Naive thymus-derived CD4-positive, alpha-beta T cell (primary cell): ENCODE measurements at regions not wholly inside any gene's neighbourhood (a gene's known extent, or its start where the extent isn't known, plus 50 kb on each side); places are given as distances from the start of the nearest gene placed in this dataset.

ENCODE experiments used
- ATAC-seq: fragments of 150-1000 bp; cut with Tn5 transposase; 2 replicates; pipeline ENCODE4 v1.10.0; 2021; ENCODE audit warnings: mild to moderate bottlenecking, moderate library complexity
- CTCF ChIA-PET: fragments of 350-600 bp; sonication (Branson Sonifier 250); formaldehyde crosslinking; loops from one replicate; lab custom pipeline; 2021; ENCODE audit warnings: antibody characterized with exemption; lab: Charles Lee
- POLR2A ChIA-PET: fragments of 350-600 bp; sonication (Branson Sonifier 250); formaldehyde crosslinking; loops from one replicate; lab custom pipeline; 2021; ENCODE audit warnings: antibody characterized with exemption, inconsistent platforms; lab: Charles Lee
- DNase-seq, 9 donors: peaks; one replicate each; pipeline versions ENCODE4 v3.0.0 to v3.0.0-alpha.2; 2020 to 2022; ENCODE audit warnings: mixed read lengths in 1 of 9
- H3K27ac ChIP-seq: one replicate; pipeline ENCODE4 v1.7.0; 2013; ENCODE audit warnings: mild to moderate bottlenecking, low read depth, low read length, moderate library complexity
- H3K27me3 ChIP-seq, 2 donors: one replicate each; pipeline ENCODE4 v1.7.0; 2013; ENCODE audit warnings: low read length in 2 of 2, mild to moderate bottlenecking in 2 of 2, moderate library complexity in 2 of 2; ENCODE audit not compliant: control insufficient read depth in 2 of 2, insufficient read depth in 2 of 2
- H3K36me3 ChIP-seq, 3 experiments: 1 replicate in 2 of 3; 2 replicates in 1 of 3; pipeline ENCODE4 v1.7.0; 2013; ENCODE audit warnings: low read length in 3 of 3, mild to moderate bottlenecking in 3 of 3, moderate library complexity in 1 of 3; ENCODE audit not compliant: insufficient read depth in 3 of 3, control insufficient read depth in 2 of 3
- H3K4me1 ChIP-seq, 2 donors: one replicate each; pipeline ENCODE4 v1.7.0; 2013; ENCODE audit warnings: low read length in 2 of 2, mild to moderate bottlenecking in 2 of 2, moderate library complexity in 1 of 2; ENCODE audit not compliant: control insufficient read depth in 2 of 2, insufficient read depth in 2 of 2
- H3K4me3 ChIP-seq: 2 replicates; pipeline ENCODE4 v1.7.0; 2013; ENCODE audit warnings: mild to moderate bottlenecking, low read length
- H3K9me3 ChIP-seq, 3 experiments: 1 replicate in 2 of 3; 2 replicates in 1 of 3; pipeline ENCODE4 v1.7.0; 2013; ENCODE audit warnings: low read length in 3 of 3; ENCODE audit not compliant: control insufficient read depth in 2 of 3
- H3K27ac Mint-ChIP-seq, 9 donors: one replicate each; pipeline ENCODE4 v1.8.0; 2020 to 2022; ENCODE audit warnings: mixed read lengths in 9 of 9, mild to moderate bottlenecking in 8 of 9, moderate library complexity in 5 of 9, inconsistent platforms in 2 of 9
- H3K27me3 Mint-ChIP-seq, 5 donors: one replicate each; pipeline ENCODE4 v1.8.0; 2021 to 2022; ENCODE audit warnings: mixed read lengths in 5 of 5, mild to moderate bottlenecking in 1 of 5
- H3K36me3 Mint-ChIP-seq, 5 donors: one replicate each; pipeline ENCODE4 v1.8.0; 2020 to 2022; ENCODE audit warnings: mixed read lengths in 5 of 5, mild to moderate bottlenecking in 3 of 5, inconsistent platforms in 1 of 5
- H3K4me1 Mint-ChIP-seq, 7 donors: one replicate each; pipeline ENCODE4 v1.8.0; 2020 to 2022; ENCODE audit warnings: mixed read lengths in 7 of 7, mild to moderate bottlenecking in 3 of 7, inconsistent platforms in 1 of 7
- H3K4me3 Mint-ChIP-seq, 10 donors: one replicate each; pipeline ENCODE4 v1.8.0; 2020 to 2022; ENCODE audit warnings: mild to moderate bottlenecking in 10 of 10, mixed read lengths in 10 of 10, moderate library complexity in 6 of 10, inconsistent platforms in 2 of 10
- H3K9me3 Mint-ChIP-seq, 11 donors: one replicate each; pipeline ENCODE4 v1.8.0; 2020 to 2022; ENCODE audit warnings: mixed read lengths in 11 of 11, mild to moderate bottlenecking in 4 of 11, inconsistent platforms in 1 of 11, moderate library complexity in 1 of 11
- intact Hi-C, 2 donors: fragments of 100-400 bp; cut with micrococcal nuclease; formaldehyde crosslinking; loops; one replicate each; pipeline ENCODE4 v1.15.1; 2023

DNA sequence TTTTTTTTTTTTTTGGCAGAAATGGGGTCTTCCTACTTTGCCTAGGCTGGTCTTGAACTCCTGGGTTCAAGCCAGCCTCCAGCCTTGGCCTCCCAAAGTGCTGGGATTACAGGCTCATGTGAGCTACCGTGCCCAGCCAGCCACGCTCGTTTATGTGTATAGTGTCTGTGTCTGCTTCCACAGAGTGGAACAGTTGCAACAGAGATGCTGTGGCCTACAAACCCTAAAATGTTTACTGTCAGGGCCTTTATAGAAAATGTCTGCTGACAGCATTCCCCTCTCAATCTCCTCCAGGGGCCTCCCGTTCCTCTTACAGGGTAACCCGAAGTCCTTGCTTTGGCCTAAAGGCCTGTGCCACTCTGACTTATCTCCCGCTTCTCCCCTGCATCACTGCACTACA, 87.6 kb upstream of the LEP start:
- CTCF ChIA-PET: interaction anchor here (1.3 kb wide), 1 partner anchor 17 kb away, joined by 4 read pairs; no protein-coding TSS in a partner anchor
- H3K27me3 Mint-ChIP-seq: peaks cover 0 to 45% (median 28%) of the 10 kb centered on the region in 5 donors

GRCh38 chr7:128154504-128154903, 86.6 kb upstream of the LEP start:
- peaks cover 0 to 4% (median 0%) of the 10 kb centered on the region in 5 donors for H3K36me3 Mint-ChIP-seq
- intact Hi-C loops: no loop called here
- Histone ChIP-seq H3K36me3 (no peaks in the 10 kb centered on the region), H3K4me3 (no peak overlapping the region), H3K27me3 (peaks cover 0 to 4% of the 10 kb centered on the region in 2 donors), H3K9me3 (no peaks in the 10 kb centered on the region), H3K27ac (no peak overlapping the region), H3K4me1 (no peaks in the 10 kb centered on the region)
- ChIA-PET POLR2A (no interaction called here), CTCF (no interaction called here)
- H3K9me3 Mint-ChIP-seq: peaks cover 0 to 1% (median 0%) of the 10 kb centered on the region in 11 donors
- DNase-seq (no peak), ATAC-seq (no peak)
- H3K4me3 Mint-ChIP-seq: no peak overlapping the region
- peaks cover 0 to 40% (median 25%) of the 10 kb centered on the region in 5 donors for H3K27me3 Mint-ChIP-seq
- peak overlapping the region in 1 of 9 donors; percentile 43 for H3K27ac Mint-ChIP-seq
- H3K4me1 Mint-ChIP-seq: peaks cover 0 to 3% (median 0%) of the 10 kb centered on the region in 7 donors

More for the DNA sequence above, 87.6 kb upstream of the LEP start:
- H3K36me3 ChIP-seq: no peaks in the 10 kb centered on the region
- H3K4me1 Mint-ChIP-seq: peaks cover 0 to 4% (median 0%) of the 10 kb centered on the region in 7 donors
- H3K9me3 ChIP-seq: no peaks in the 10 kb centered on the region
- DNase-seq (no peak), ATAC-seq (no peak)
- H3K9me3 Mint-ChIP-seq: no peaks in the 10 kb centered on the region
- H3K27ac Mint-ChIP-seq: no peak overlapping the region
- intact Hi-C loops: no loop called here
- H3K4me1 ChIP-seq: no peaks in the 10 kb centered on the region
- H3K4me3 ChIP-seq: no peak overlapping the region
- H3K36me3 Mint-ChIP-seq: no peaks in the 10 kb centered on the region
- no peak overlapping the region for H3K4me3 Mint-ChIP-seq
- peaks cover 0 to 4% of the 10 kb centered on the region in 2 donors for H3K27me3 ChIP-seq
- POLR2A ChIA-PET: no interaction called here
- H3K27ac ChIP-seq: no peak overlapping the region

- POLR2A ChIA-PET: no interaction called here
- H3K9me3 ChIP-seq: no peaks in the 10 kb centered on the region
Observed at GRCh38 chr7:128155100-128155740, 85.9 kb upstream of the LEP start.

DNA sequence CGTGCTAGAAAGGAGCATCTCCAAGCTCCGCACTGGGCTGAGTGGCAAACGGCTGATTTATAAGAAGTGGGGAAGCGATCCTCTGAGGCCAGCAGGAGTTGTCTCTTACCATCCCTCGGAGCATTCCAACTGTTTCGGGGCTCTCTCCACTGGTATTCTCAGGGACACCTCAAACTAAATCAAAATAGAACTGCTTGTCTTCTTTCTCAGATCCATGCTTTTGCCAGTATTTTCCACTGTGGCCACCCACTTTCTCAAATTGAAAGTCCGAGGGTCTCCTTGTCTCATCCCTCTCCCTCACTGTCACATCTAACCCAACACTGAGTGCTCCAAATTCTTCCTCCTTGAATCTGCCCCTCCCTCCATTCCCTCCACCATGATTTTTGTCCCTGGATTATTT, 83.2 kb upstream of the LEP start:
- Mint-ChIP-seq H3K27me3 (peaks cover 17 to 39% (median 19%) of the 10 kb centered on the region in 5 donors), H3K4me3 (no peak overlapping the region), H3K27ac (no peak overlapping the region), H3K36me3 (peaks cover 0 to 4% (median 0%) of the 10 kb centered on the region in 5 donors), H3K4me1 (no peaks in the 10 kb centered on the region), H3K9me3 (peaks cover 0 to 1% (median 0%) of the 10 kb centered on the region in 11 donors)
- DNase-seq (no peak), ATAC-seq (no peak)
- Histone ChIP-seq H3K4me1 (no peaks in the 10 kb centered on the region), H3K27ac (no peak overlapping the region), H3K27me3 (peaks cover 0 to under 1% of the 10 kb centered on the region in 2 donors), H3K4me3 (no peak overlapping the region), H3K36me3 (no peaks in the 10 kb centered on the region), H3K9me3 (no peaks in the 10 kb centered on the region)
- ChIA-PET POLR2A (no interaction called here), CTCF (no interaction called here)
- intact Hi-C loops: no loop called here

More at GRCh38 chr7:128155100-128155740, 85.9 kb upstream of the LEP start:
- H3K27ac Mint-ChIP-seq: no peak overlapping the region
- Histone ChIP-seq H3K4me3 (no peak overlapping the region), H3K27ac (no peak overlapping the region), H3K36me3 (no peaks in the 10 kb centered on the region), H3K4me1 (no peaks in the 10 kb centered on the region), H3K27me3 (peaks cover 0 to 4% of the 10 kb centered on the region in 2 donors)
- peaks cover 0 to 41% (median 24%) of the 10 kb centered on the region in 5 donors for H3K27me3 Mint-ChIP-seq
- H3K36me3 Mint-ChIP-seq: peaks cover 0 to 4% (median 0%) of the 10 kb centered on the region in 5 donors
- CTCF ChIA-PET: no interaction called here
- H3K4me3 Mint-ChIP-seq: no peak overlapping the region
- DNase-seq (no peak), ATAC-seq (peak; percentile 61)
- intact Hi-C loops: no loop called here
- H3K9me3 Mint-ChIP-seq: peaks cover 0 to 1% (median 0%) of the 10 kb centered on the region in 11 donors
- H3K4me1 Mint-ChIP-seq: peaks cover 0 to 3% (median 0%) of the 10 kb centered on the region in 7 donors

DNA sequence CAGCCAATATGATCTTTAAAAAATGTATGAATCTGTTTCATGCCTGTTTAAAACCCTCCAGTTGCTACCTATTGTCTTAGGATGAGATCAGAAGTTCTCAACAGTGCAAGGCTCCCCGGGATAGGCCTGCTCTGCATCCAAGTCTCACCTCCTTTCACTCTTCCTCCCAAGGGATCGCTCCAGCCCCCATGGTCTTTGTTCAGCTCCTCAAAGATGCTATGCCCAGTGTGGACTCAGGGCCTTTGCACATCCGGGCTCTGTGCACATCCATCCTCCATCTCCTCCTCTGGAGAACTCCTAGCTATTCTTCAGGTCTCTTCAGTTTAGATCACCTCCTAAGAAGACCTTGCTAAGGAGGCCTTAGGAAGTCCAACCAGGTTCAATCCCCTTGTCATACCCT, 82.7 kb upstream of the LEP start:
- intact Hi-C loops: no loop called here
- ChIA-PET POLR2A (no interaction called here), CTCF (no interaction called here)
- no peak overlapping the region for H3K27ac Mint-ChIP-seq
- Histone ChIP-seq H3K36me3 (no peaks in the 10 kb centered on the region), H3K4me1 (no peaks in the 10 kb centered on the region), H3K9me3 (no peaks in the 10 kb centered on the region), H3K4me3 (no peak overlapping the region), H3K27me3 (peaks cover 3% of the 10 kb centered on the region in 2 donors), H3K27ac (no peak overlapping the region)
- no peaks in the 10 kb centered on the region for H3K4me1 Mint-ChIP-seq
- ATAC-seq (no peak), DNase-seq (no peak)
- H3K27me3 Mint-ChIP-seq: peaks cover 20 to 43% (median 23%) of the 10 kb centered on the region in 5 donors
- H3K4me3 Mint-ChIP-seq: no peak overlapping the region
- H3K9me3 Mint-ChIP-seq: peaks cover 0 to 1% (median 0%) of the 10 kb centered on the region in 11 donors
- peaks cover 0 to 4% (median 0%) of the 10 kb centered on the region in 5 donors for H3K36me3 Mint-ChIP-seq

DNA sequence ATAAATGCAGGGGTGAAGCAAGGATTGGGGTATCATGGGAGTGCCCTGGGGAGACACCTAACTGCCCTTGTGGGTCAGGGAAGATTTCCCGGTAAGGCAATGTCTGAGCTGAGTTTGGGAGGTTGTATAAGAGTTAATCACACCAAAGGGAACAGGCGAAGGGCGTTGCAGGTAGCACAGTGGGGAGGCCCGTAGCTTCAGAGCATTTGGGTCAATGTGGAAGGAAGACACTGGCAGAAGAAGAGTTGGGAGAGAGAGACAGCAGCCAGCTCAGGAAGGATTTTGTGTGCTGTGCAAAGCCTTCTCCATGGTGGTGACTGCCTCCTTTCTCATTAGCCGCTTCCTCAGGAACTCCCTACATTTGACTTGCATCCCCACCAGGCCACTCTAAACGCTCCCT, 80.8 kb upstream of the LEP start:
- no peak overlapping the region for H3K4me3 ChIP-seq
- ATAC-seq: no peak
- H3K27ac Mint-ChIP-seq: no peak overlapping the region
- no peaks in the 10 kb centered on the region for H3K4me1 ChIP-seq
- peaks cover 3 to 10% of the 10 kb centered on the region in 2 donors for H3K27me3 ChIP-seq
- POLR2A ChIA-PET: interaction anchor here (0.8 kb wide), 1 partner anchor 12 kb away, joined by 3 read pairs; no protein-coding TSS in a partner anchor
- intact Hi-C loops: no loop called here
- DNase-seq: no peak
- no peaks in the 10 kb centered on the region for H3K9me3 ChIP-seq
- H3K36me3 ChIP-seq: no peaks in the 10 kb centered on the region
- CTCF ChIA-PET: interaction anchor here (0.7 kb wide), 1 partner anchor 449 kb away, joined by 3 read pairs; no protein-coding TSS in a partner anchor
- peaks cover 34 to 54% (median 39%) of the 10 kb centered on the region in 5 donors for H3K27me3 Mint-ChIP-seq
- H3K27ac ChIP-seq: no peak overlapping the region
- peaks cover 0 to 4% (median 3%) of the 10 kb centered on the region in 7 donors for H3K4me1 Mint-ChIP-seq
- H3K9me3 Mint-ChIP-seq: peaks cover 0 to 4% (median 0%) of the 10 kb centered on the region in 11 donors
- H3K36me3 Mint-ChIP-seq: peaks cover 0 to 4% (median 0%) of the 10 kb centered on the region in 5 donors
- H3K4me3 Mint-ChIP-seq: no peak overlapping the region
